Breast epithelium (tissue), 3 donors: ENCODE measurements at regions not wholly inside any gene's neighbourhood (a gene's known extent, or its start where the extent isn't known, plus 50 kb on each side); places are given as distances from the start of the nearest gene placed in this dataset.

Experiments used
- CTCF ChIP-seq, 3 donors: fragments of 450-650 bp; IDR thresholded peaks; one replicate each; pipeline ENCODE4 v1.5.1; 2016 to 2017; ENCODE audit warnings: antibody characterized with exemption in 3 of 3, mild to moderate bottlenecking in 3 of 3, moderate library complexity in 3 of 3
- POLR2AphosphoS5 ChIP-seq, 3 donors: sonication (generic); formaldehyde crosslinking; IDR thresholded peaks; one replicate each; pipeline ENCODE4 v1.6.1; 2017; ENCODE audit warnings: antibody characterized with exemption in 3 of 3

- no peak for TF ChIP-seq CTCF (IDR thresholded peaks at IDR 0.05)
- no peak for TF ChIP-seq POLR2AphosphoS5 (IDR thresholded peaks at IDR 0.05)
Measured at GRCh38 chr2:239543702-239544101, 142.9 kb upstream of the HDAC4 start.
